ENCODE measurements at regions not wholly inside any gene's neighbourhood (a gene's known extent, or its start where the extent isn't known, plus 50 kb on each side); places are given as distances from the start of the nearest gene placed in this dataset.

DNA sequence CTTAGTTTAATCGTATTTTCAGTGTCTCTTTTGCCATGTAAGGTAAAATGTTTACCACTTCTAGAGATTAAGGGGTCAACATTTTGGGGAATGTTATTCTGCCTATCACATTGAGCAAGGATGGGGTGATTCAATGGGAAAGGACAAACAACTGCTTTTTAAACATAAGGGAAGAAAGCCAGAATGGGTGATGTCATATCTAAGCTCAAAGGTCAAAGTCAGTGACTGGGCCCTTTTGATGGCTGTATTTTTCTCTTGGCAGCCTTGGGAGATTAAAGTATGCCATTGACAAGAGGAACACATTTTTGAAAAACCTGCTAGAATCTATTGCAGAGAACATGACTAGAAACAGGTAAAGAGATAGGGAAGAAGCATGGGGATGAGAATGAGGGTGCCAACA is 477.3 kb upstream of the IRAK1BP1 start:
- TF ChIP-seq BACH2 (CRISPR knock-in tag; IDR thresholded peaks at IDR 0.05; ENCODE audit: borderline replicate concordance) (no peak), TCF4 (CRISPR knock-in tag; IDR thresholded peaks at IDR 0.05; ENCODE audit: borderline replicate concordance) (no peak), RARB (CRISPR knock-in tag; IDR thresholded peaks at IDR 0.05) (no peak)
- no peak for ATAC-seq

GRCh38 chr6:78397499-78397898 is 469.9 kb upstream of the IRAK1BP1 start:
- ATAC-seq: no peak

DNA sequence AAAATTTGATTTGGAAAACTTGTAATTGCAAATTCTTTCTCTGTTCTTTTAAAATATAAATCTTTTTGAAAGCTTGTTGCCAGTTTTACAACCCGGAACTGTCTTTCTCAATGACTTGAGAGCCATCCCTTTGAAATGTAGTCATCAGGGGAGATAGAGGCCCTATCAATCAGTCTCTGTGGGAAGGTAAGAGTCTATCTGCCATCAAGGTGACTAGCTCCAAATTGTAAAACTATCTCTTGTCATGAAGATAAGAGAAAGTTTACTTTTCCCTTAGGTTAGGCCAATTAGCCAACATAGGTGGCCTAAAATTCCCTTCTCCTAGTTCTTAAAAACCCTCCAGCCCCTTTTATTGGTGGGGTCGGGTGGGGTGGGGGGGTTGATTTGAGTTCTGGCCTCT is 469.1 kb upstream of the IRAK1BP1 start:
- TF ChIP-seq ZNF70 (CRISPR knock-in tag; IDR thresholded peaks at IDR 0.05) (no peak), SNAI2 (CRISPR knock-in tag; IDR thresholded peaks at IDR 0.05) (no peak), ESRRG (CRISPR knock-in tag; IDR thresholded peaks at IDR 0.05) (no peak), PPARA (CRISPR knock-in tag; IDR thresholded peaks at IDR 0.05; ENCODE audit: borderline replicate concordance) (no peak), ZFP30 (CRISPR knock-in tag; IDR thresholded peaks at IDR 0.05) (no peak), CSDC2 (CRISPR knock-in tag; IDR thresholded peaks at IDR 0.05) (no peak)
- TF ChIP-seq, protein P1, sequence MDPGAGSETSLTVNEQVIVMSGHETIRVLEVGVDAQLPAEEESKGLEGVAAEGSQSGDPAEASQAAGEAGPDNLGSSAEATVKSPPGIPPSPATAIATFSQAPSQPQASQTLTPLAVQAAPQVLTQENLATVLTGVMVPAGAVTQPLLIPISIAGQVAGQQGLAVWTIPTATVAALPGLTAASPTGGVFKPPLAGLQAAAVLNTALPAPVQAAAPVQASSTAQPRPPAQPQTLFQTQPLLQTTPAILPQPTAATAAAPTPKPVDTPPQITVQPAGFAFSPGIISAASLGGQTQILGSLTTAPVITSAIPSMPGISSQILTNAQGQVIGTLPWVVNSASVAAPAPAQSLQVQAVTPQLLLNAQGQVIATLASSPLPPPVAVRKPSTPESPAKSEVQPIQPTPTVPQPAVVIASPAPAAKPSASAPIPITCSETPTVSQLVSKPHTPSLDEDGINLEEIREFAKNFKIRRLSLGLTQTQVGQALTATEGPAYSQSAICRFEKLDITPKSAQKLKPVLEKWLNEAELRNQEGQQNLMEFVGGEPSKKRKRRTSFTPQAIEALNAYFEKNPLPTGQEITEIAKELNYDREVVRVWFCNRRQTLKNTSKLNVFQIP (CRISPR knock-in tag; IDR thresholded peaks at IDR 0.05; ENCODE audit: borderline replicate concordance, low read depth): no peak

More at GRCh38 chr6:78397499-78397898, 469.9 kb upstream of the IRAK1BP1 start:
- no peak for TF ChIP-seq TOX (CRISPR knock-in tag; IDR thresholded peaks at IDR 0.05; ENCODE audit: borderline replicate concordance)
- TF ChIP-seq ZFP30 (CRISPR knock-in tag; IDR thresholded peaks at IDR 0.05): no peak

DNA sequence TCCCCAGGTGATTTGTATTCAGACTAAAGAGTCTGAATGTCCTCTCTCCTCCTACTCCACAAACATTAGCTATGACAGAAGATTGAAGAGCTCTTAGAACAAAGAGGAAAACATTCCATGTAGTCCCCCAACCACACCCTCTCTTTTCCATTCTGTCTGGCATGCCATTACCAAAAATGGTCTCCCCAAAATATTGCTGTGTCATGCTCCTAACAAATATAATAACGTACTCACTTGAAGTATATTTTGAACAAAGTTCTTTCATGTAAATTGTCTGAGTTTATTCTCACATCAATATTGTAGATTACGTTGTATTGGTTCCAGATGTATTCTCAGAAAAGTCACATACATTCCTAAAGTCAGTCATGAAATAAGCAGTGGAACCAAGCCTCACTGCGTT is 467.3 kb upstream of the IRAK1BP1 start:
- no peak for TF ChIP-seq PATZ1 (CRISPR knock-in tag; IDR thresholded peaks at IDR 0.05; ENCODE audit: borderline replicate concordance)
- TF ChIP-seq, protein P1 (CRISPR knock-in tag; IDR thresholded peaks at IDR 0.05; ENCODE audit: borderline replicate concordance, low read depth): no peak
- TF ChIP-seq, protein P2, sequence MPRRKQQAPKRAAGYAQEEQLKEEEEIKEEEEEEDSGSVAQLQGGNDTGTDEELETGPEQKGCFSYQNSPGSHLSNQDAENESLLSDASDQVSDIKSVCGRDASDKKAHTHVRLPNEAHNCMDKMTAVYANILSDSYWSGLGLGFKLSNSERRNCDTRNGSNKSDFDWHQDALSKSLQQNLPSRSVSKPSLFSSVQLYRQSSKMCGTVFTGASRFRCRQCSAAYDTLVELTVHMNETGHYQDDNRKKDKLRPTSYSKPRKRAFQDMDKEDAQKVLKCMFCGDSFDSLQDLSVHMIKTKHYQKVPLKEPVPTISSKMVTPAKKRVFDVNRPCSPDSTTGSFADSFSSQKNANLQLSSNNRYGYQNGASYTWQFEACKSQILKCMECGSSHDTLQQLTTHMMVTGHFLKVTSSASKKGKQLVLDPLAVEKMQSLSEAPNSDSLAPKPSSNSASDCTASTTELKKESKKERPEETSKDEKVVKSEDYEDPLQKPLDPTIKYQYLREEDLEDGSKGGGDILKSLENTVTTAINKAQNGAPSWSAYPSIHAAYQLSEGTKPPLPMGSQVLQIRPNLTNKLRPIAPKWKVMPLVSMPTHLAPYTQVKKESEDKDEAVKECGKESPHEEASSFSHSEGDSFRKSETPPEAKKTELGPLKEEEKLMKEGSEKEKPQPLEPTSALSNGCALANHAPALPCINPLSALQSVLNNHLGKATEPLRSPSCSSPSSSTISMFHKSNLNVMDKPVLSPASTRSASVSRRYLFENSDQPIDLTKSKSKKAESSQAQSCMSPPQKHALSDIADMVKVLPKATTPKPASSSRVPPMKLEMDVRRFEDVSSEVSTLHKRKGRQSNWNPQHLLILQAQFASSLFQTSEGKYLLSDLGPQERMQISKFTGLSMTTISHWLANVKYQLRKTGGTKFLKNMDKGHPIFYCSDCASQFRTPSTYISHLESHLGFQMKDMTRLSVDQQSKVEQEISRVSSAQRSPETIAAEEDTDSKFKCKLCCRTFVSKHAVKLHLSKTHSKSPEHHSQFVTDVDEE (CRISPR knock-in tag; IDR thresholded peaks at IDR 0.05): no peak
- TF ChIP-seq ZNF8 (CRISPR knock-in tag; IDR thresholded peaks at IDR 0.05): no peak
- TF ChIP-seq ZNF70 (CRISPR knock-in tag; IDR thresholded peaks at IDR 0.05): no peak
- TF ChIP-seq BACH2 (CRISPR knock-in tag; IDR thresholded peaks at IDR 0.05; ENCODE audit: borderline replicate concordance): no peak
- TF ChIP-seq ZFP3 (CRISPR knock-in tag; IDR thresholded peaks at IDR 0.05): no peak
- TF ChIP-seq ZNF565 (CRISPR knock-in tag; conservative IDR thresholded peaks at IDR 0.05; ENCODE audit: low read depth): no peak
- no peak for TF ChIP-seq PPARA (CRISPR knock-in tag; IDR thresholded peaks at IDR 0.05; ENCODE audit: borderline replicate concordance)
- no peak for TF ChIP-seq TOX (CRISPR knock-in tag; IDR thresholded peaks at IDR 0.05; ENCODE audit: borderline replicate concordance)
- no peak for TF ChIP-seq RARB (CRISPR knock-in tag; IDR thresholded peaks at IDR 0.05)
- ATAC-seq: no peak

More for the DNA sequence above, 469.1 kb upstream of the IRAK1BP1 start:
- ATAC-seq: no peak

GRCh38 chr6:78427386-78427785 is 440.0 kb upstream of the IRAK1BP1 start:
- ATAC-seq: no peak
- TF ChIP-seq SNAI2 (CRISPR knock-in tag; IDR thresholded peaks at IDR 0.05) (no peak), ZNF565 (CRISPR knock-in tag; conservative IDR thresholded peaks at IDR 0.05; ENCODE audit: low read depth) (no peak), CSDC2 (CRISPR knock-in tag; IDR thresholded peaks at IDR 0.05) (no peak), ISL1 (CRISPR knock-in tag; IDR thresholded peaks at IDR 0.05) (no peak), PATZ1 (CRISPR knock-in tag; IDR thresholded peaks at IDR 0.05; ENCODE audit: borderline replicate concordance) (no peak), PPARA (CRISPR knock-in tag; IDR thresholded peaks at IDR 0.05; ENCODE audit: borderline replicate concordance) (no peak), ZFP3 (CRISPR knock-in tag; IDR thresholded peaks at IDR 0.05) (no peak), OSR1 (CRISPR knock-in tag; IDR thresholded peaks at IDR 0.05) (no peak)
- TF ChIP-seq, protein P3, sequence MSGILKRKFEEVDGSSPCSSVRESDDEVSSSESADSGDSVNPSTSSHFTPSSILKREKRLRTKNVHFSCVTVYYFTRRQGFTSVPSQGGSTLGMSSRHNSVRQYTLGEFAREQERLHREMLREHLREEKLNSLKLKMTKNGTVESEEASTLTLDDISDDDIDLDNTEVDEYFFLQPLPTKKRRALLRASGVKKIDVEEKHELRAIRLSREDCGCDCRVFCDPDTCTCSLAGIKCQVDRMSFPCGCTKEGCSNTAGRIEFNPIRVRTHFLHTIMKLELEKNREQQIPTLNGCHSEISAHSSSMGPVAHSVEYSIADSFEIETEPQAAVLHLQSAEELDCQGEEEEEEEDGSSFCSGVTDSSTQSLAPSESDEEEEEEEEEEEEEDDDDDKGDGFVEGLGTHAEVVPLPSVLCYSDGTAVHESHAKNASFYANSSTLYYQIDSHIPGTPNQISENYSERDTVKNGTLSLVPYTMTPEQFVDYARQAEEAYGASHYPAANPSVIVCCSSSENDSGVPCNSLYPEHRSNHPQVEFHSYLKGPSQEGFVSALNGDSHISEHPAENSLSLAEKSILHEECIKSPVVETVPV (CRISPR knock-in tag; IDR thresholded peaks at IDR 0.05): no peak
- TF ChIP-seq, protein P1 (CRISPR knock-in tag; IDR thresholded peaks at IDR 0.05; ENCODE audit: borderline replicate concordance, low read depth): no peak

All from SK-N-SH treated with all-trans-retinoic acid at 6 μM for 48 hours (cell line).